Ascending aorta (tissue), 2 donors: ENCODE measurements at regions not wholly inside any gene's neighbourhood (a gene's known extent, or its start where the extent isn't known, plus 50 kb on each side); places are given as distances from the start of the nearest gene placed in this dataset.

Source experiments
- DNase-seq, 2 donors: peaks; one replicate each; pipeline ENCODE4 v3.0.0-alpha.2; 2019; ENCODE audit warnings: low spot score in 2 of 2
- H3K27ac ChIP-seq, 2 donors: fragments of 200-600 bp; sonication (generic); one replicate each; pipeline ENCODE4 v1.5.1; 2016 to 2017; ENCODE audit warnings: mild to moderate bottlenecking in 1 of 2
- H3K27me3 ChIP-seq: fragments of 200-600 bp; sonication (generic); one replicate; pipeline ENCODE4 v1.5.1; 2017
- H3K36me3 ChIP-seq, 2 donors: fragments of 200-600 bp; sonication (generic); one replicate each; pipeline ENCODE4 v1.5.1; 2016
- H3K4me1 ChIP-seq, 2 donors: fragments of 200-600 bp; sonication (generic); one replicate each; pipeline ENCODE4 v1.5.1; 2016 to 2017; ENCODE audit warnings: mild to moderate bottlenecking in 1 of 2
- H3K4me3 ChIP-seq, 2 donors: fragments of 200-600 bp; sonication (generic); one replicate each; pipeline ENCODE4 v1.5.1; 2016 to 2017; ENCODE audit warnings: mild to moderate bottlenecking in 1 of 2
- H3K9me3 ChIP-seq, 2 donors: fragments of 200-600 bp; sonication (generic); one replicate each; pipeline ENCODE4 v1.5.1; 2016
- intact Hi-C: fragments of 100-400 bp; cut with DNase I; formaldehyde crosslinking; loops from one replicate; pipeline ENCODE4 v1.15.1; 2023
- TF ChIP-seq, protein P1 (sequence below), 3 experiments: fragments of 200-600 bp in 2 of 3; fragments of 450-650 bp in 1 of 3; sonication (generic) in 2 of 3; IDR thresholded peaks; one replicate each; pipeline ENCODE4 v1.5.1; 2016 to 2019; ENCODE audit warnings: antibody characterized with exemption in 3 of 3, mild to moderate bottlenecking in 1 of 3, moderate library complexity in 1 of 3

DNA sequence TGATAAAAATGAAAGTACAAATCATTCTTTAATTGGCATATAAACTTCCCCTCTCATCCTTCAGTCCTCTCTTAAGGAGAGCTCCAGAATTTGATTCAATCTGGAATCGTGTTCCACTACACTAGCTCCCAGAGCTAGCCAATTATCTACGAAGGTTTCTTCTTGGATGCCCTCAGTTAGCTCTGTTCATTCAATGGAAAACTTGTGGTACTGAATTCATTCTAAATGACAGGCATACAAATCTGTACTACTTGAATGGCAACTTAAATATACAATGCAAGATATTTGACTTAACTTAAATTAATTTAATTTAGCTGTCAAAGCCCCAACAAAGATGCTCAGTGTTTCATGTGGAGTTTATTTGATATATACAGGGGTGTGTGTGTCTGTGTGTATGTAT, 1474.2 kb upstream of the CELF4 start:
- Histone ChIP-seq H3K4me1 (no peaks in the 10 kb centered on the region), H3K4me3 (no peak overlapping the region), H3K9me3 (no peaks in the 10 kb centered on the region), H3K27me3 (no peaks in the 10 kb centered on the region), H3K27ac (no peak overlapping the region), H3K36me3 (no peaks in the 10 kb centered on the region)
- intact Hi-C loops: no loop called here
- TF ChIP-seq, protein P1, sequence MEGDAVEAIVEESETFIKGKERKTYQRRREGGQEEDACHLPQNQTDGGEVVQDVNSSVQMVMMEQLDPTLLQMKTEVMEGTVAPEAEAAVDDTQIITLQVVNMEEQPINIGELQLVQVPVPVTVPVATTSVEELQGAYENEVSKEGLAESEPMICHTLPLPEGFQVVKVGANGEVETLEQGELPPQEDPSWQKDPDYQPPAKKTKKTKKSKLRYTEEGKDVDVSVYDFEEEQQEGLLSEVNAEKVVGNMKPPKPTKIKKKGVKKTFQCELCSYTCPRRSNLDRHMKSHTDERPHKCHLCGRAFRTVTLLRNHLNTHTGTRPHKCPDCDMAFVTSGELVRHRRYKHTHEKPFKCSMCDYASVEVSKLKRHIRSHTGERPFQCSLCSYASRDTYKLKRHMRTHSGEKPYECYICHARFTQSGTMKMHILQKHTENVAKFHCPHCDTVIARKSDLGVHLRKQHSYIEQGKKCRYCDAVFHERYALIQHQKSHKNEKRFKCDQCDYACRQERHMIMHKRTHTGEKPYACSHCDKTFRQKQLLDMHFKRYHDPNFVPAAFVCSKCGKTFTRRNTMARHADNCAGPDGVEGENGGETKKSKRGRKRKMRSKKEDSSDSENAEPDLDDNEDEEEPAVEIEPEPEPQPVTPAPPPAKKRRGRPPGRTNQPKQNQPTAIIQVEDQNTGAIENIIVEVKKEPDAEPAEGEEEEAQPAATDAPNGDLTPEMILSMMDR (IDR thresholded peaks at IDR 0.05): no peak
- no peak for DNase-seq

GRCh38 chr18:39037925-39038324, 1472.3 kb upstream of the CELF4 start:
- H3K9me3 ChIP-seq: no peaks in the 10 kb centered on the region
- no peak for DNase-seq
- no peaks in the 10 kb centered on the region for H3K36me3 ChIP-seq
- no peak overlapping the region for H3K4me3 ChIP-seq
- intact Hi-C loops: no loop called here
- no peaks in the 10 kb centered on the region for H3K27me3 ChIP-seq
- TF ChIP-seq, protein P1 (IDR thresholded peaks at IDR 0.05): no peak
- no peaks in the 10 kb centered on the region for H3K4me1 ChIP-seq
- no peak overlapping the region for H3K27ac ChIP-seq

DNA sequence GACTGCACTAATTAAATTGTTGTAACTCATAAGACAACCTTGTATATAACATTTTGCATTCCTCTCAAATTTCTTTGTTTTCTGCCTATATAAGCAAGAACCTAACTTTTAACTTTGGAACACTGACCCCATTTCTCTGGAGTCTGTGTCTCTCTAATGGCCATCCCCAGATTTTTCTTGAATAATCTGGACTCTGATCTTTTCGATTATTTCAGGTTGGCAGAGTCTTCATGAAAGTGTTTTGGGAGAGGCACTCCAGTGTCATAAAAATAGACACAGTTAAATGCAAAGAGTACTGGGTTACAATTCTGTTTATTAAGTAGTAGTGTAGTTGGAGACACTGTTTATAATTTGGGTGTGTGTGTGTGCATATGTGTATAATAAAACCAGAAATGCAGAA, 1467.7 kb upstream of the CELF4 start:
- TF ChIP-seq, protein P1 (IDR thresholded peaks at IDR 0.05): no peak
- H3K27ac ChIP-seq: no peak overlapping the region

DNA sequence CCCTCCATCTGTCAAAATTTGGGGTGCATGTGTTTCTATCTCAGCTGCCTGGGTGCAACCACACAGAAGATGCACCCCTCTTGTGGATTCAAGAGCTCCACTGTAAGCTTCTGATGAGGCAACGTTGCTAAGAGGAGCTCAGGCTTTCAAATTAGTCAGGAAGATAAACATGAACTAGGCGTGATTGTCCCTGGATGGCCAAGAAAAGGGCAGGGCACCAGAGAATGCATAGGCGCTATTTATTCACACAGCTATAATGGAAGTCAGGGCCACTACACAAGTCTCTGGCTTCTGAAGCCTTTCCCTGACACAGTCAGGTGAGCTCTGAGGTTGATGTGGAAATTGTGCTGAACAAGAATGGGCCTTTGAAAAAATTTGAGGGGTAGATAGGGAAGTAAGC, 1466.0 kb upstream of the CELF4 start:
- Histone ChIP-seq H3K4me3 (no peak overlapping the region), H3K27me3 (no peaks in the 10 kb centered on the region), H3K9me3 (no peaks in the 10 kb centered on the region), H3K36me3 (no peaks in the 10 kb centered on the region), H3K4me1 (no peaks in the 10 kb centered on the region), H3K27ac (no peak overlapping the region)
- TF ChIP-seq, protein P1 (IDR thresholded peaks at IDR 0.05): no peak
- intact Hi-C loops: no loop called here
- DNase-seq: no peak

More for the DNA sequence above, 1467.7 kb upstream of the CELF4 start:
- Histone ChIP-seq H3K9me3 (no peaks in the 10 kb centered on the region), H3K4me1 (no peaks in the 10 kb centered on the region), H3K27me3 (no peaks in the 10 kb centered on the region), H3K4me3 (no peak overlapping the region), H3K36me3 (no peaks in the 10 kb centered on the region)
- intact Hi-C loops: no loop called here
- no peak for DNase-seq

GRCh38 chr18:39030124-39030655, 1464.6 kb upstream of the CELF4 start:
- Histone ChIP-seq H3K4me1 (no peaks in the 10 kb centered on the region), H3K27ac (no peak overlapping the region), H3K9me3 (no peaks in the 10 kb centered on the region), H3K27me3 (no peaks in the 10 kb centered on the region), H3K36me3 (no peaks in the 10 kb centered on the region), H3K4me3 (no peak overlapping the region)
- TF ChIP-seq, protein P1 (IDR thresholded peaks at IDR 0.05): no peak
- intact Hi-C loops: no loop called here
- DNase-seq: no peak

GRCh38 chr18:39025531-39025930, 1459.9 kb upstream of the CELF4 start:
- Histone ChIP-seq H3K36me3 (no peaks in the 10 kb centered on the region), H3K27me3 (no peaks in the 10 kb centered on the region), H3K9me3 (no peaks in the 10 kb centered on the region), H3K4me1 (no peaks in the 10 kb centered on the region), H3K4me3 (no peak overlapping the region), H3K27ac (no peak overlapping the region)
- TF ChIP-seq, protein P1 (IDR thresholded peaks at IDR 0.05): no peak
- intact Hi-C loops: no loop called here
- DNase-seq: no peak
